SK-N-SH (cell line): ENCODE measurements at regions not wholly inside any gene's neighbourhood (a gene's known extent, or its start where the extent isn't known, plus 50 kb on each side); places are given as distances from the start of the nearest gene placed in this dataset.

Experiments
- CTCF ChIA-PET: fragments of 300-600, 350-600 bp; formaldehyde crosslinking; extraction: SDS; loops from one replicate; lab custom pipeline; 2021; lab: Yijun Ruan, JAX
- POLR2A ChIA-PET: fragments of 350-600 bp; sonication (Branson Sonifier 250); formaldehyde crosslinking; extraction: SDS; loops from one replicate; lab custom pipeline; 2020; ENCODE audit warnings: antibody characterized with exemption, inconsistent platforms; lab: Yijun Ruan, JAX
- DNase-seq: peaks from one replicate; pipeline ENCODE4 v3.0.0; 2012
- H2AFZ ChIP-seq: fragments of 200-600 bp; sonication (generic); 2 replicates; pipeline ENCODE4 v1.8.1; 2016; ENCODE audit warnings: antibody characterized with exemption, mild to moderate bottlenecking, low read depth
- H3F3A ChIP-seq: fragments of 200-600 bp; sonication (generic); replicated peaks from 2 replicates; pipeline ENCODE3; 2016; ENCODE audit warnings: antibody characterized with exemption, mild to moderate bottlenecking; ENCODE audit not compliant: insufficient read depth
- H3K27ac ChIP-seq, 2 experiments: fragments of 200-500 bp in 1 of 2; fragments of 200-600 bp in 1 of 2; sonication (Bioruptor generic) in 1 of 2; sonication (generic), shearing (Covaris generic) in 1 of 2; 2 replicates each; pipeline versions ENCODE4 v1.5.1 to v1.6.1; 2014 to 2016; ENCODE audit warnings: low read depth in 2 of 2, inconsistent platforms in 1 of 2, low read length in 1 of 2, mild to moderate bottlenecking in 1 of 2, mixed read lengths in 1 of 2
- H3K27me3 ChIP-seq: fragments of 200-600 bp; sonication (generic), shearing (Covaris generic); 2 replicates; pipeline ENCODE4 v1.6.1; 2016; ENCODE audit warnings: mixed run types; ENCODE audit not compliant: insufficient read depth
- H3K36me3 ChIP-seq, 2 experiments: fragments of 200-500 bp in 1 of 2; fragments of 200-600 bp in 1 of 2; sonication (Bioruptor generic) in 1 of 2; sonication (generic) in 1 of 2; replicated peaks in 1 of 2; 2 replicates each; pipeline versions ENCODE3 to v1.5.1; 2014 to 2016; ENCODE audit warnings: low read length in 1 of 2, mild to moderate bottlenecking in 1 of 2; ENCODE audit not compliant: insufficient read depth in 2 of 2, control insufficient read depth in 1 of 2
- H3K4me1 ChIP-seq, 2 experiments: fragments of 200-500 bp in 1 of 2; fragments of 200-600 bp in 1 of 2; sonication (Bioruptor generic) in 1 of 2; sonication (generic), shearing (Covaris generic) in 1 of 2; 2 replicates each; pipeline versions ENCODE4 v1.5.1 to v1.6.1; 2014 to 2016; ENCODE audit warnings: low read depth in 1 of 2, low read length in 1 of 2, mixed run types in 1 of 2; ENCODE audit not compliant: insufficient read depth in 2 of 2, control insufficient read depth in 1 of 2
- H3K4me2 ChIP-seq: fragments of 200-600 bp; sonication (generic), shearing (Covaris generic); 2 replicates; pipeline ENCODE4 v1.6.1; 2017; ENCODE audit warnings: mixed run types
- H3K4me3 ChIP-seq, 2 experiments: fragments of 200-500 bp in 1 of 2; fragments of 200-600 bp in 1 of 2; sonication (Bioruptor generic) in 1 of 2; sonication (generic), shearing (Covaris generic) in 1 of 2; 2 replicates each; pipeline versions ENCODE4 v1.5.1 to v1.8.1; 2014 to 2016; ENCODE audit warnings: low read depth in 2 of 2, inconsistent platforms in 1 of 2, low read length in 1 of 2, mild to moderate bottlenecking in 1 of 2, mixed read lengths in 1 of 2, moderate library complexity in 1 of 2
- H3K79me2 ChIP-seq: fragments of 200-600 bp; sonication (generic); 2 replicates; pipeline ENCODE4 v1.8.1; 2017; ENCODE audit warnings: mild to moderate bottlenecking; ENCODE audit not compliant: insufficient read depth
- H3K9ac ChIP-seq: fragments of 200-600 bp; sonication (generic); 2 replicates; pipeline ENCODE4 v1.6.1; 2017; ENCODE audit warnings: mixed run types
- H3K9me2 ChIP-seq: fragments of 200-600 bp; sonication (generic); 2 replicates; pipeline ENCODE4 v1.6.1; 2017; ENCODE audit warnings: mixed run types
- H3K9me3 ChIP-seq: fragments of 200-600 bp; sonication (generic); 2 replicates; pipeline ENCODE4 v1.6.1; 2017; ENCODE audit warnings: mixed run types, mild to moderate bottlenecking, moderate library complexity
- H4K20me1 ChIP-seq: fragments of 200-600 bp; sonication (generic); 2 replicates; pipeline ENCODE4 v1.6.1; 2017; ENCODE audit warnings: mild to moderate bottlenecking, mixed run types; ENCODE audit not compliant: insufficient read depth
- ELF1 ChIP-seq: IDR thresholded peaks from 2 replicates; pipeline ENCODE4 v1.4.0; 2012
- EP300 ChIP-seq, 2 experiments: IDR thresholded peaks; 2 replicates each; pipeline versions ENCODE4 v1.4.0 to v1.6.1; 2012; ENCODE audit warnings: borderline replicate concordance in 1 of 2, low read depth in 1 of 2, low read length in 1 of 2
- EZH2phosphoT487 ChIP-seq: fragments of 200-600 bp; sonication (generic); IDR thresholded peaks from 2 replicates; pipeline ENCODE4 v1.6.1; 2017; ENCODE audit warnings: low read depth, mixed run types, mild to moderate bottlenecking, antibody characterized with exemption, moderate library complexity, borderline replicate concordance
- FOXJ3 ChIP-seq: sonication (generic); formaldehyde crosslinking; IDR thresholded peaks from 2 replicates; pipeline ENCODE4 v1.5.1; 2020; ENCODE audit warnings: mild to moderate bottlenecking, missing genetic modification reagents
- GATA2 ChIP-seq: sonication (generic); formaldehyde crosslinking; IDR thresholded peaks from 2 replicates; pipeline ENCODE4 v1.5.0; 2020; ENCODE audit warnings: mild to moderate bottlenecking, missing genetic modification reagents
- IRF3 ChIP-seq: fragments of 150-350 bp; IDR thresholded peaks from 2 replicates; pipeline ENCODE4 v1.6.1; 2016; ENCODE audit warnings: mild to moderate bottlenecking, low read depth, low read length
- MAX ChIP-seq: IDR thresholded peaks from 2 replicates; pipeline ENCODE4 v1.4.0; 2012; ENCODE audit warnings: low read depth
- MEF2A ChIP-seq: IDR thresholded peaks from 2 replicates; pipeline ENCODE4 v1.4.0; 2012; ENCODE audit warnings: low read depth, borderline replicate concordance
- MXI1 ChIP-seq: IDR thresholded peaks from 2 replicates; pipeline ENCODE4 v1.6.1; 2012; ENCODE audit warnings: mild to moderate bottlenecking, low read depth, low read length, improper control_type of control experiment
- NRF1 ChIP-seq: IDR thresholded peaks from 2 replicates; pipeline ENCODE4 v1.6.1; 2012; ENCODE audit warnings: low read depth, mild to moderate bottlenecking, low read length
- PBX3 ChIP-seq: IDR thresholded peaks from 2 replicates; pipeline ENCODE4; 2012
- RFX5 ChIP-seq: IDR thresholded peaks from 2 replicates; pipeline ENCODE4 v1.6.1; 2012; ENCODE audit warnings: mild to moderate bottlenecking, improper control_type of control experiment, low read length
- RXRA ChIP-seq: IDR thresholded peaks from 2 replicates; pipeline ENCODE4 v1.4.0; 2012; ENCODE audit warnings: low read depth, mild to moderate bottlenecking, borderline replicate concordance
- TCF12 ChIP-seq: IDR thresholded peaks from 2 replicates; pipeline ENCODE4 v1.4.0; 2012
- USF1 ChIP-seq: IDR thresholded peaks from 2 replicates; pipeline ENCODE4 v1.4.0; 2012; ENCODE audit warnings: low read depth, borderline replicate concordance
- YY1 ChIP-seq: IDR thresholded peaks from 2 replicates; pipeline ENCODE4 v1.4.0; 2012; ENCODE audit warnings: low read depth, mild to moderate bottlenecking
- ZBTB33 ChIP-seq: IDR thresholded peaks from 2 replicates; pipeline ENCODE4 v1.4.0; 2012; ENCODE audit warnings: low read depth, borderline replicate concordance
- WGBS: methylation state at CpG from one replicate; pipeline ENCODE4 v1.1.6; 2017; ENCODE audit warnings: low lambda C conversion rate; 5-methylcytosine and 5-hydroxymethylcytosine counted together

GRCh38 chr15:63450884-63451225 lies 53.5 kb upstream of the USP3 start:
- H3K4me2 ChIP-seq, result no peak overlapping the region
- H4K20me1 ChIP-seq, result no peaks in the 10 kb centered on the region
- no peak overlapping the region for H2AFZ ChIP-seq
- no peaks in the 10 kb centered on the region for H3F3A ChIP-seq
- no peak overlapping the region for H3K4me3 ChIP-seq
- no peak for DNase-seq
- H3K36me3 ChIP-seq, result no peaks in the 10 kb centered on the region
- POLR2A ChIA-PET, result no interaction called here
- no peak overlapping the region for H3K9ac ChIP-seq
- CTCF ChIA-PET, result interaction anchor here (1.4 kb wide), 1 partner anchor 16 kb away, joined by 3 read pairs; no protein-coding TSS in a partner anchor
- H3K4me1 ChIP-seq, result peaks cover 0 to 13% of the 10 kb centered on the region in 2 experiments; a peak in 2 of 4 replicates
- H3K9me3 ChIP-seq, result no peaks in the 10 kb centered on the region
- WGBS, result 94% methylated on average over 9 of the region's 9 CpGs
- no peak for TF ChIP-seq IRF3
- TF ChIP-seq MAX, result no peak
- no peak for TF ChIP-seq NRF1
- TF ChIP-seq ZBTB33, result no peak
- no peak for TF ChIP-seq FOXJ3 (CRISPR knock-in tag)
- TF ChIP-seq PBX3, result no peak
- TF ChIP-seq USF1, result no peak
- TF ChIP-seq, all 33 proteins: peak for 0
- Histone ChIP-seq H3K9me2 (no peaks in the 10 kb centered on the region), H3K79me2 (no peaks in the 10 kb centered on the region), H3K27me3 (no peaks in the 10 kb centered on the region), H3K27ac (no peak overlapping the region)

GRCh38 chr15:63451671-63452315 lies 52.6 kb upstream of the USP3 start:
- no peak overlapping the region for H3K4me2 ChIP-seq
- ChIA-PET CTCF (interaction anchor here (1.4 kb wide), 1 partner anchor 15 kb away, joined by 3 read pairs; no protein-coding TSS in a partner anchor), POLR2A (no interaction called here)
- H3K4me3 ChIP-seq, result no peak overlapping the region
- H3K9ac ChIP-seq, result no peak overlapping the region
- peaks cover 0 to 13% of the 10 kb centered on the region in 2 experiments; a peak in 2 of 4 replicates for H3K4me1 ChIP-seq
- no peak overlapping the region for H3K27ac ChIP-seq
- TF ChIP-seq MEF2A, result no peak
- TF ChIP-seq RFX5, result no peak
- no peak for TF ChIP-seq EZH2phosphoT487
- TF ChIP-seq MXI1, result no peak
- TF ChIP-seq MAX, result no peak
- TF ChIP-seq TCF12, result no peak
- no peak for TF ChIP-seq GATA2 (CRISPR knock-in tag)
- TF ChIP-seq USF1, result no peak
- TF ChIP-seq YY1, result no peak
- TF ChIP-seq EP300 (IDR thresholded peaks at IDR 0.05; ENCODE audit: borderline replicate concordance in 1 of 2, low read depth in 1 of 2, low read length in 1 of 2), result no peak
- no peak for TF ChIP-seq RXRA
- TF ChIP-seq ELF1, result no peak
- no peaks in the 10 kb centered on the region for H3K36me3 ChIP-seq
- no peaks in the 10 kb centered on the region for H3F3A ChIP-seq
- no peak for DNase-seq
- no peaks in the 10 kb centered on the region for H3K79me2 ChIP-seq
- H3K9me3 ChIP-seq, result no peaks in the 10 kb centered on the region
- no peaks in the 10 kb centered on the region for H3K27me3 ChIP-seq
- H4K20me1 ChIP-seq, result no peaks in the 10 kb centered on the region
- no peaks in the 10 kb centered on the region for H3K9me2 ChIP-seq
- 96% methylated on average over 5 of the region's 5 CpGs for WGBS
- no peak overlapping the region for H2AFZ ChIP-seq
